HEK293 (cell line): ENCODE measurements at regions not wholly inside any gene's neighbourhood (a gene's known extent, or its start where the extent isn't known, plus 50 kb on each side); places are given as distances from the start of the nearest gene placed in this dataset.

Experiments
- CTCF ChIA-PET: fragments of 350-600 bp; formaldehyde crosslinking; extraction: SDS; loops from one replicate; lab custom pipeline; 2021; ENCODE audit warnings: antibody characterized with exemption; lab: Yijun Ruan, JAX
- POLR2A ChIA-PET: fragments of 300-600 bp; formaldehyde crosslinking; extraction: SDS; loops from one replicate; lab custom pipeline; 2020; ENCODE audit warnings: antibody characterized with exemption, inconsistent platforms; lab: Yijun Ruan, JAX
- H3K27ac ChIP-seq: fragments of 200-500 bp; sonication (Bioruptor generic); 2 replicates; pipeline ENCODE4 v1.5.1; 2014; ENCODE audit warnings: low read depth, low read length, control low read depth, inconsistent platforms; ENCODE audit errors: extremely low read depth
- H3K36me3 ChIP-seq, 2 experiments: fragments of 200-500 bp in 1 of 2; sonication (Bioruptor generic) in 1 of 2; 1 replicate in 1 of 2; 2 replicates in 1 of 2; pipeline ENCODE4 v1.5.1; 2014 to 2017; ENCODE audit warnings: inconsistent platforms in 2 of 2, low read length in 2 of 2; ENCODE audit not compliant: control insufficient read depth in 2 of 2, insufficient read depth in 1 of 2
- H3K4me1 ChIP-seq: fragments of 200-500 bp; sonication (Bioruptor generic); 2 replicates; pipeline ENCODE4 v1.5.1; 2014; ENCODE audit warnings: mild to moderate bottlenecking, low read length, inconsistent platforms; ENCODE audit not compliant: control insufficient read depth, insufficient read depth
- H3K4me3 ChIP-seq: 2 replicates; pipeline ENCODE4 v1.5.1; 2011; ENCODE audit warnings: low read depth, mild to moderate bottlenecking, control low read depth, low read length, moderate library complexity
- H3K9me3 ChIP-seq: fragments of 200-500 bp; sonication (Bioruptor generic); 2 replicates; pipeline ENCODE4 v1.5.1; 2014; ENCODE audit warnings: low read depth, low read length, inconsistent platforms; ENCODE audit not compliant: control insufficient read depth, insufficient read depth
- SP7 ChIP-seq: fragments of 450-650 bp; formaldehyde crosslinking; IDR thresholded peaks from 2 replicates; pipeline ENCODE4 v1.5.1; 2016; ENCODE audit warnings: missing biosample characterization, missing genetic modification characterization
- YY1 ChIP-seq: fragments of 450-650 bp; formaldehyde crosslinking; IDR thresholded peaks from 2 replicates; pipeline ENCODE4 v1.5.1; 2018; ENCODE audit warnings: missing biosample characterization, missing genetic modification characterization
- ZBTB17 ChIP-seq: fragments of 450-650 bp; formaldehyde crosslinking; IDR thresholded peaks from 2 replicates; pipeline ENCODE4 v1.5.1; 2016; ENCODE audit warnings: missing biosample characterization, missing genetic modification characterization
- ZBTB48 ChIP-seq: fragments of 450-650 bp; formaldehyde crosslinking; IDR thresholded peaks from 2 replicates; pipeline ENCODE4 v1.5.1; 2016; ENCODE audit warnings: missing biosample characterization, missing genetic modification characterization
- ZNF112 ChIP-seq: fragments of 450-650 bp; formaldehyde crosslinking; IDR thresholded peaks from 2 replicates; pipeline ENCODE4 v1.5.0; 2017; ENCODE audit warnings: missing biosample characterization, missing genetic modification characterization
- ZNF146 ChIP-seq: fragments of 450-650 bp; formaldehyde crosslinking; IDR thresholded peaks from 2 replicates; pipeline ENCODE4 v1.5.1; 2016; ENCODE audit warnings: missing biosample characterization, missing genetic modification characterization
- ZNF169 ChIP-seq: fragments of 450-650 bp; formaldehyde crosslinking; IDR thresholded peaks from 2 replicates; pipeline ENCODE4 v1.5.1; 2016; ENCODE audit warnings: missing biosample characterization, missing genetic modification characterization
- ZNF174 ChIP-seq: fragments of 450-650 bp; formaldehyde crosslinking; IDR thresholded peaks from 2 replicates; pipeline ENCODE4 v1.5.0; 2017; ENCODE audit warnings: missing biosample characterization, mild to moderate bottlenecking, missing genetic modification characterization
- ZNF211 ChIP-seq: fragments of 450-650 bp; formaldehyde crosslinking; IDR thresholded peaks from 2 replicates; pipeline ENCODE4 v1.5.1; 2016; ENCODE audit warnings: low read depth, missing biosample characterization, missing genetic modification characterization
- ZNF24 ChIP-seq: fragments of 450-650 bp; formaldehyde crosslinking; IDR thresholded peaks from 2 replicates; pipeline ENCODE4 v1.5.1; 2016; ENCODE audit warnings: missing biosample characterization, missing genetic modification characterization
- ZNF292 ChIP-seq: fragments of 450-650 bp; formaldehyde crosslinking; IDR thresholded peaks from 2 replicates; pipeline ENCODE4 v1.5.1; 2016; ENCODE audit warnings: low read depth, missing biosample characterization, missing genetic modification characterization, borderline replicate concordance
- ZNF350 ChIP-seq: fragments of 450-650 bp; formaldehyde crosslinking; IDR thresholded peaks from 2 replicates; pipeline ENCODE4 v1.5.0; 2017; ENCODE audit warnings: missing biosample characterization, mild to moderate bottlenecking, missing genetic modification characterization
- ZNF423 ChIP-seq: fragments of 450-650 bp; formaldehyde crosslinking; IDR thresholded peaks from 2 replicates; pipeline ENCODE4 v1.5.1; 2016; ENCODE audit warnings: missing biosample characterization, missing genetic modification characterization
- ZNF514 ChIP-seq: fragments of 450-650 bp; formaldehyde crosslinking; IDR thresholded peaks from 2 replicates; pipeline ENCODE4 v1.5.1; 2016; ENCODE audit warnings: missing biosample characterization, missing genetic modification characterization
- ZNF530 ChIP-seq: fragments of 450-650 bp; formaldehyde crosslinking; IDR thresholded peaks from 2 replicates; pipeline ENCODE4 v1.5.1; 2016; ENCODE audit warnings: low read depth, missing biosample characterization, missing genetic modification characterization
- ZNF558 ChIP-seq: fragments of 450-650 bp; formaldehyde crosslinking; IDR thresholded peaks from 2 replicates; pipeline ENCODE4 v1.5.1; 2016; ENCODE audit warnings: missing biosample characterization, missing genetic modification characterization
- ZNF580 ChIP-seq: fragments of 450-650 bp; formaldehyde crosslinking; IDR thresholded peaks from 2 replicates; pipeline ENCODE4 v1.5.1; 2016; ENCODE audit warnings: missing biosample characterization, missing genetic modification characterization
- ZNF660 ChIP-seq: fragments of 450-650 bp; IDR thresholded peaks from 2 replicates; pipeline ENCODE4 v1.5.1; 2018; ENCODE audit warnings: missing biosample characterization, mild to moderate bottlenecking, missing genetic modification characterization
- TF ChIP-seq, protein P1 (sequence below): fragments of 450-650 bp; formaldehyde crosslinking; IDR thresholded peaks from 2 replicates; pipeline ENCODE4 v1.5.1; 2016; ENCODE audit warnings: missing biosample characterization, missing genetic modification characterization
- TF ChIP-seq, protein P2 (sequence below): fragments of 450-650 bp; formaldehyde crosslinking; IDR thresholded peaks from 2 replicates; pipeline ENCODE4; 2016; ENCODE audit warnings: missing biosample characterization, missing genetic modification characterization

DNA sequence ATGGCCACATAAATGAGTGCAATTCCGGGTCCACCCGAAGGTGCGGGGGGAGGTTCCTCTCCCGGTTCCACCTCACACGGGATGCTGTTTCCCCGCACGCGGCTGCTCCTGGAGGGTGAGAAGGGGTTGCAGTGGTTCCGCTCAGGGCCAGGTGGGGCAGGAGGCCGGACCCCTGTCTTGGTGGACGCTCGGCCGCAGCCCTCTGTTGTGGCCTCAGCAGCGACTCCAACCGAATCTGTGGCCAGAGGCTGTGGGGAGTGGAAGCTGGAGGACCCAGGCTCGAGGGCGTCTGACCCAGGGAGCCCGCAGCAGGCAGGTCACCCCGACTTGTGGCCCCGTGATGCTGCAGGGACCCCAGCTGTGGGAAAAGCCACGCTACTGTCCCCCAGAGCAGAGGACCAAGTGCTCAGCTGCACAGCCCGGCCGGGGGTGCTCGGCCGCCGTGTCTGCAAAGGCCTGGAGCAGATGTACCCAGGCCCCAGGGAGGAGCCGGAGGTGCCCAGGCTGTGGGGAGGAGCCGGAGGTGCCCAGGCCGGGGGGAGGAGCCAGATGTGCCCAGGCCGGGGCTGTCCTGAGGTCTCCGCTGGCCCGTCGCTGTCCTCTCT is 83.9 kb downstream of the RTP5 start:
- CTCF ChIA-PET: interaction anchor here (1.2 kb wide), 1 partner anchor 46 kb away, joined by 3 read pairs; no protein-coding TSS in a partner anchor
- TF ChIP-seq, protein P1, sequence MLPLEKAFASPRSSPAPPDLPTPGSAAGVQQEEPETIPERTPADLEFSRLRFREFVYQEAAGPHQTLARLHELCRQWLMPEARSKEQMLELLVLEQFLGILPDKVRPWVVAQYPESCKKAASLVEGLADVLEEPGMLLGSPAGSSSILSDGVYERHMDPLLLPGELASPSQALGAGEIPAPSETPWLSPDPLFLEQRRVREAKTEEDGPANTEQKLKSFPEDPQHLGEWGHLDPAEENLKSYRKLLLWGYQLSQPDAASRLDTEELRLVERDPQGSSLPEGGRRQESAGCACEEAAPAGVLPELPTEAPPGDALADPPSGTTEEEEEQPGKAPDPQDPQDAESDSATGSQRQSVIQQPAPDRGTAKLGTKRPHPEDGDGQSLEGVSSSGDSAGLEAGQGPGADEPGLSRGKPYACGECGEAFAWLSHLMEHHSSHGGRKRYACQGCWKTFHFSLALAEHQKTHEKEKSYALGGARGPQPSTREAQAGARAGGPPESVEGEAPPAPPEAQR: no peak
- TF ChIP-seq ZNF580 (tag by site-specific recombination) (no peak), ZNF24 (tag by site-specific recombination) (no peak), ZNF423 (tag by site-specific recombination) (no peak), ZNF530 (tag by site-specific recombination) (no peak)
- TF ChIP-seq, all 188 proteins: peak for 0
- Histone ChIP-seq H3K9me3 (no peaks in the 10 kb centered on the region), H3K4me1 (no peaks in the 10 kb centered on the region), H3K36me3 (no peaks in the 10 kb centered on the region), H3K27ac (no peak overlapping the region), H3K4me3 (no peak overlapping the region)
- POLR2A ChIA-PET: no interaction called here

DNA sequence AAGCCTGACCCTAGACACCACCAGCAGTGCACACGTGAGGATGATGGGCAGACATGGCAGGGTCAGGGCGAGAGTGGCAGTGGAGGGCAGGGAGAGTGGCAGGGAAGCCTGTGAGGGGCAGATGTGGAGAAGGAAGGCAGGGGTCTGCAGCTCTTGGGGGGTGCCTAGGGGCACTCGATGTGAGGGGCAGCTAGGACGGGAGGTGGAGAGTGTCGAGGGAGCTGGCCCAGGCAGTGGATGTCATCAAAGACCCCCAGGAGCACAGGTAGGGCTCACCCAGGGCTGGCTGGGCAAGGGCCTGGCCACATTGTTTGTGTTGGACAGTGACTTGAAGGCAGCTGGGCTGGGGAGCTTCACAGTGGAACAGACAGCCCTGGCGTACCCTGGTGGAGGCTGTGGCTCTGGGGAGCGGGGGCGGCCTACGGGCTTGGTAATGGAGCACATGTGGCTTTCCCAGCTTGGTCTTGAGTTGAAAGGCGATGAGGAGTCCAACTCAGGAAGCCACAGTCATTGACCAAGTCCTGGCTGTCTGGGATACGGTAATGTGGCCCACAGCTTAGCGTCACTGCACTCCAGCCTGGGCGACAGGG is 87.1 kb downstream of the RTP5 start:
- Histone ChIP-seq H3K4me3 (no peak overlapping the region), H3K36me3 (no peaks in the 10 kb centered on the region), H3K4me1 (no peaks in the 10 kb centered on the region), H3K9me3 (no peaks in the 10 kb centered on the region), H3K27ac (no peak overlapping the region)
- CTCF ChIA-PET: no interaction called here
- POLR2A ChIA-PET: no interaction called here
- TF ChIP-seq ZNF660 (no peak), ZBTB48 (tag by site-specific recombination) (no peak), ZNF558 (no peak), YY1 (tag by site-specific recombination) (no peak), ZNF514 (no peak), ZNF146 (tag by site-specific recombination) (no peak), ZNF169 (tag by site-specific recombination) (no peak), ZBTB17 (no peak), ZNF211 (no peak)
- TF ChIP-seq, protein P2, sequence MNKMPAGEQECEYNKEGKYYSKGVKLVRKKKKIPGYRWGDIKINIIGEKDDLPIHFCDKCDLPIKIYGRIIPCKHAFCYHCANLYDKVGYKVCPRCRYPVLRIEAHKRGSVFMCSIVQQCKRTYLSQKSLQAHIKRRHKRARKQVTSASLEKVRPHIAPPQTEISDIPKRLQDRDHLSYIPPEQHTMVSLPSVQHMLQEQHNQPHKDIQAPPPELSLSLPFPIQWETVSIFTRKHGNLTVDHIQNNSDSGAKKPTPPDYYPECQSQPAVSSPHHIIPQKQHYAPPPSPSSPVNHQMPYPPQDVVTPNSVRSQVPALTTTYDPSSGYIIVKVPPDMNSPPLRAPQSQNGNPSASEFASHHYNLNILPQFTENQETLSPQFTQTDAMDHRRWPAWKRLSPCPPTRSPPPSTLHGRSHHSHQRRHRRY (tag by site-specific recombination): no peak

DNA sequence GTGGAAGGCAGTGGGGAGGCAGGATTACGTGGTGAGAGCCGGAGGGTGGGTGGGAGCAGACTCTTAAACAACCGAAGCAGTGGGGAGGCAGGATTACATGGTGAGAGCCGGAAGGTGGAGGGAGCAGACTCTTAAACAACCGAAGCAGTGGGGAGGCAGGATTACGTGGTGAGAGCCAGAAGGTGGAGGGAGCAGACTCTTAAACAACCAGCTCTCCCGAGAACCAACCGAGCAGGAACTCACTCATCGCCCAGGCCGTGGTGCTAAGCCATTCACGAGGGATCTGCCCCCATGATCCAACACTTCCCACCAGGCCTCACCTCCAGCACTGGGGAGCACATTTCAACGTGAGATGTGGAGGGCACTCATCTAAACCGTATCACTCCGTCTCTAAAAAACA is 87.7 kb downstream of the RTP5 start:
- TF ChIP-seq ZNF174: no peak
- TF ChIP-seq ZNF350: no peak
- TF ChIP-seq SP7 (tag by site-specific recombination): no peak
- no peak for TF ChIP-seq ZNF292 (tag by site-specific recombination)
- no peak for TF ChIP-seq ZNF112 (tag by site-specific recombination)
- H3K27ac ChIP-seq: no peak overlapping the region
- no peaks in the 10 kb centered on the region for H3K36me3 ChIP-seq
- ChIA-PET CTCF (no interaction called here), POLR2A (no interaction called here)
- no peaks in the 10 kb centered on the region for H3K4me1 ChIP-seq
- H3K9me3 ChIP-seq: no peaks in the 10 kb centered on the region
- H3K4me3 ChIP-seq: no peak overlapping the region
